ENCODE measurements at regions not wholly inside any gene's neighbourhood (a gene's known extent, or its start where the extent isn't known, plus 50 kb on each side); places are given as distances from the start of the nearest gene placed in this dataset.

DNA sequence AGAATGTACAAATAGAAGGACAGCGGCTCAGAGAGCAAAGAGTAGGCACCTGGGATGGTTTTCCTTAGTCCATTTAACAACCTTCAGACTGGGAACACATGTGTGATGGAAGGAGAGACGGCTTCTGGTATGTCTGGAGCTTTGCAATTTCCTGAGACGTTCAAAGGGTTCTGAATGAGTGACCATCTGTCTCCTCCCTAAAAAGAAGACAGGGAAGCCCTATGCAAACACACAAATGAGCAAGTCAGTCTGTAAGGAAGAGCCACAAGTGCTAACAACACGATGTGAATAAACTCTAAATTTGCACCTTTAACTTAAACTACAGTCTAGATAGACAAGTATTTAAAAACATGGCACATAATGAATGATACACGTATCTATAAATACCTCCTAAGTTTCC, 391.0 kb downstream of the ICE1 start:
- no peaks in the 10 kb centered on the region for H3K27me3 ChIP-seq
- H3K27ac ChIP-seq: no peak overlapping the region
- no peak overlapping the region for H3K4me3 ChIP-seq
- no peak for DNase-seq
- no peaks in the 10 kb centered on the region for H3K9me3 ChIP-seq
- no peaks in the 10 kb centered on the region for H3K36me3 ChIP-seq
- H3K4me1 ChIP-seq: no peaks in the 10 kb centered on the region
- no peak for TF ChIP-seq POLR2A (IDR thresholded peaks at IDR 0.05)
- TF ChIP-seq, protein P1, sequence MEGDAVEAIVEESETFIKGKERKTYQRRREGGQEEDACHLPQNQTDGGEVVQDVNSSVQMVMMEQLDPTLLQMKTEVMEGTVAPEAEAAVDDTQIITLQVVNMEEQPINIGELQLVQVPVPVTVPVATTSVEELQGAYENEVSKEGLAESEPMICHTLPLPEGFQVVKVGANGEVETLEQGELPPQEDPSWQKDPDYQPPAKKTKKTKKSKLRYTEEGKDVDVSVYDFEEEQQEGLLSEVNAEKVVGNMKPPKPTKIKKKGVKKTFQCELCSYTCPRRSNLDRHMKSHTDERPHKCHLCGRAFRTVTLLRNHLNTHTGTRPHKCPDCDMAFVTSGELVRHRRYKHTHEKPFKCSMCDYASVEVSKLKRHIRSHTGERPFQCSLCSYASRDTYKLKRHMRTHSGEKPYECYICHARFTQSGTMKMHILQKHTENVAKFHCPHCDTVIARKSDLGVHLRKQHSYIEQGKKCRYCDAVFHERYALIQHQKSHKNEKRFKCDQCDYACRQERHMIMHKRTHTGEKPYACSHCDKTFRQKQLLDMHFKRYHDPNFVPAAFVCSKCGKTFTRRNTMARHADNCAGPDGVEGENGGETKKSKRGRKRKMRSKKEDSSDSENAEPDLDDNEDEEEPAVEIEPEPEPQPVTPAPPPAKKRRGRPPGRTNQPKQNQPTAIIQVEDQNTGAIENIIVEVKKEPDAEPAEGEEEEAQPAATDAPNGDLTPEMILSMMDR (IDR thresholded peaks at IDR 0.05): no peak

DNA sequence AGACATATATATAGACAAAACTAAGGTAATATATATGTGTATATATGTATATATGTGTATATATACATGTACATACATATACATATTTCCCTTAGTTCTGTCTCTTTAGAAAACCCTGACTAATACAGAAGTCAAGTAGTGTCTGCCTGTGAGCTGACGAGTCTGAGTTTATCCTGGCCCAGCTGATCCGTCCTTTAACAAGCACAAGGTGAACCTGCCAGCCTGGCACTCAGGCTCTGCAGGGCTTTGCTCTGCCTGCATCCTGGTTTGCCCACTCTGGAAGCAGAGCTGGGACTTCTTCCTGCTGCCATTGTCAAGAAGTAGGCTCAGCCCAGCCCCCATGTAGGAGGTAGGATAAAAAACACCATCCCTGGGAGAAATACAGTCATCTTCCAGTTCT, 388.0 kb downstream of the ICE1 start:
- TF ChIP-seq POLR2A (IDR thresholded peaks at IDR 0.05): no peak
- TF ChIP-seq, protein P1 (IDR thresholded peaks at IDR 0.05): no peak
- H3K27me3 ChIP-seq: no peaks in the 10 kb centered on the region
- no peak for DNase-seq
- H3K9me3 ChIP-seq: no peaks in the 10 kb centered on the region
- H3K27ac ChIP-seq: no peak overlapping the region
- H3K4me1 ChIP-seq: no peaks in the 10 kb centered on the region
- H3K36me3 ChIP-seq: no peaks in the 10 kb centered on the region
- H3K4me3 ChIP-seq: no peak overlapping the region

DNA sequence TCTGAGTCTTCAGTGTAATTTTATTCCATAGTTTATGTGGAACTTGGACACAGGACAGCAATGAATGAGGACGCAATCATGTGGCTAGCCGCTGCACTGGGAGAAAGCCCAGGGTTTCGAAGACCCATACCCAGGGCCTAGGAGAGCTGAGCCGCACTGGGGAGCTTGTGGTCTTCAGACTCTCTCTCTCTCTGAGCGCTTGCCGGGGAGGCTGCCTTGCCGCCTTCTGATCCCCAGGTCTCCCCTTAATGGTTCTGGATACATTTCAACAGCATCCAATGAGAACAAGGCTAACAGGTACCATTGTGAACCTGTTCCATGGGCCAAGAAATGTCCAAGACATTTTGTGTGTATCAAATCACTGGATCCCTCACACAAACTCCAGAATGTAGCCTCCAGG, 383.4 kb downstream of the ICE1 start:
- DNase-seq: no peak
- no peaks in the 10 kb centered on the region for H3K4me1 ChIP-seq
- H3K9me3 ChIP-seq: no peaks in the 10 kb centered on the region
- no peak overlapping the region for H3K4me3 ChIP-seq
- no peaks in the 10 kb centered on the region for H3K27me3 ChIP-seq
- no peak for TF ChIP-seq POLR2A (IDR thresholded peaks at IDR 0.05)
- TF ChIP-seq, protein P1 (IDR thresholded peaks at IDR 0.05): no peak
- no peak overlapping the region for H3K27ac ChIP-seq
- H3K36me3 ChIP-seq: no peaks in the 10 kb centered on the region

DNA sequence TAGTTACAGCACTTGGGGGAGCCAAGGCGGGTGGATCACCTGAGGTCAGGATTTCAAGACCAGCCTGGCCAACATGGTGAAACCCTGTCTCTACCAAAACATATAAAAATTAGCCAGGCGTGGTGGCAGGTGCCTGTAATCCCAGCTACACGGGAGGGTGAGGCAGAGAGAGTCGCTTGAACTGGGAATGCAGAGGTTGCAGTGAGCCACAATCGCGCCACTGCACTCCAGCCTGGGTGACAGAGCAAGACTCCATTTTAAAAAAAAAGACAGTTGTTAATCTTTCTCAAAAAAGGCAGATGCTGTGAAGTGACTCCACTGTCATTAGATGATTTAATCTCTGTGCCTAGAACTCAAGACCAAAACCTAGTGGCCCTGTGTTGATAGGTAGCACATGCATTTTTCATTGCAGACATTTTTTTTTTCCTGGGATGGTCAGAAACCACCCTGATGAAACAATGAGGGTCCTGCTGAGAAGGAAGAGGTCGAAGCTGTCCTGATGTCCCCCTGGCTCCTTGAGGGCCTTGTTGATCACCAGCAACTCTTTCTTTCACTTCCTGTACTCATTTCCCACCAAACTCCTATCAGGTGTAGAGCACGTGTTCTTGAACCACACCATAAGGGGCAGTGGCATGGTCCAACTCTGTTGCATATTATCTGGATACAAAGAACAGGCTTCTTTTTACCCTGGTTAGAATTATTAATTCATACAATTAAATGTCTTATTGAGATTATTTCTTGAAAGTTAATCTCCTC, 382.2 kb downstream of the ICE1 start:
- no peaks in the 10 kb centered on the region for H3K36me3 ChIP-seq
- DNase-seq: no peak
- H3K27me3 ChIP-seq: no peaks in the 10 kb centered on the region
- TF ChIP-seq, protein P1 (IDR thresholded peaks at IDR 0.05): no peak
- TF ChIP-seq POLR2A (IDR thresholded peaks at IDR 0.05): no peak
- no peaks in the 10 kb centered on the region for H3K9me3 ChIP-seq
- no peak overlapping the region for H3K27ac ChIP-seq
- H3K4me3 ChIP-seq: no peak overlapping the region
- H3K4me1 ChIP-seq: no peaks in the 10 kb centered on the region

DNA sequence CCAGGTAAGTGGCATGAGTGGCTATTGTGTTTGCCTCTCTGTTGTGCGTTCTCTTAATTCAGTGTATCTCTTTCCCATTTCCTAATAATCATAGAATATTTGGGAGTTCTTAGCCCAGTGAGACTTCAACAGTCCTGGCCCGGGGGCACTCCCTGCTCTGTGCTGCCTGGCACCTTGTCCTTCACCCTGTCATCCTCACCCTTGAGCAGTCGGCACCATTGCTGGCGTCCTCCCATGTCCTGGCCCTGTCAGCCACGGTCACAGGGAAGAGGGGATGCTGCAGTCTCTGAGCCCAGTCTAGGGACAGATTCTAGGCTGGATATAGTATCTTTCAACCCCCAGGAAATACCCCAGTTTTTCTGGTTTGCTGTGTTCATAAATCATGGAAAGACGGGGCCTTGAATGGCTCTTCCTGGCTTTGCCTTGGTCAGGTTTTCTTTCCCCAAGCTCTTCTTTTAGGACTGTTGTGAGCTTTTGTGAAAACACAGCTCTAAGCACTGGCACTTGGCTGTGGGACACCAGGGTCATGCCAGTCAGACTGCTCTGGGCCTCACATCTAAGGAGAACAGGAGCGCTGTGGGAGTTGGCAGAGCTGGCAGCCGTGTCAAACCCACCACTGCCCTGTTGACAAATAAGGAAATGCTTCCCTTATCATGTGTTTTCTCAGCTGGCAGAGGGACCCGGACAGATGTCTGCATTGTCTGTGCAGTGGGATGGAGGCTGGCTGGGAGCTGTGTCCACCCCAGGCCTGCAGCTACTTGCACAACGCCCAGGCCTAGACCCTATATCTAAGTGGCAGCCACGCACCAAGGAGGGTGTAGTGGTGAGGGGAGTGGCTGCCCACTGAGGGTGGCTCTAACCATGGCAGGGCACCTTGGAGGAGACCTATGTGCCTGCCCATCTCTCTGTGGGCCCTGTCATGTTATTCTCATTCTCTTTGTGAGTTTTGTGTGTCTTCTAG, 378.6 kb downstream of the ICE1 start:
- TF ChIP-seq POLR2A (IDR thresholded peaks at IDR 0.05): no peak
- TF ChIP-seq, protein P1 (IDR thresholded peaks at IDR 0.05): no peak
- no peak for DNase-seq
- Histone ChIP-seq H3K27ac (no peak overlapping the region), H3K9me3 (no peaks in the 10 kb centered on the region), H3K4me1 (no peaks in the 10 kb centered on the region), H3K36me3 (no peaks in the 10 kb centered on the region), H3K27me3 (no peaks in the 10 kb centered on the region), H3K4me3 (no peak overlapping the region)

All from Peyer's patch (tissue), 4 donors.